ENCODE measurements at regions not wholly inside any gene's neighbourhood (a gene's known extent, or its start where the extent isn't known, plus 50 kb on each side); places are given as distances from the start of the nearest gene placed in this dataset.
"Not testable (repeated sequence)": the region's sequence is repeated elsewhere in the genome, so short reads cannot be mapped to it uniquely, and the experiment has no call there.

GRCh38 chr17:71809537-71809936 lies 311.3 kb upstream of the SOX9 start:
- no peak overlapping the region for H2BK20ac ChIP-seq (ENCODE audit: low read length)
- H2AFZ ChIP-seq (ENCODE audit: low read length) = no peak overlapping the region
- DNase-seq (ENCODE audit: low read depth in 1 of 2, low spot score in 2 of 2) (no peak), FAIRE-seq (no peak)
- no peak overlapping the region for H3K56ac ChIP-seq (replicated peaks; ENCODE audit: insufficient read length, low read depth, low read length)
- no peak overlapping the region for H3K27ac ChIP-seq (ENCODE audit: low read depth, low read length)
- no peak overlapping the region for H3K4me3 ChIP-seq (ENCODE audit: extremely low read depth in 1 of 4, insufficient read depth in 2 of 4, low read depth in 3 of 4, low read length in 4 of 4)
- no peak overlapping the region for H4K5ac ChIP-seq (ENCODE audit: insufficient read length, low read depth, low read length)
- H3K14ac ChIP-seq (ENCODE audit: insufficient read length) = no peak overlapping the region
- H2BK12ac ChIP-seq (ENCODE audit: low read depth, low read length) = no peak overlapping the region
- H3K18ac ChIP-seq (ENCODE audit: extremely low read depth, low read length) = no peak overlapping the region
- no peaks in the 10 kb centered on the region for H3K9me3 ChIP-seq (ENCODE audit: insufficient read depth in 2 of 2, low read depth in 1 of 2, low read length in 1 of 2)
- no peaks in the 10 kb centered on the region for H3K36me3 ChIP-seq (ENCODE audit: control insufficient read depth in 2 of 4, insufficient read depth in 4 of 4, low read length in 3 of 4)
- TF ChIP-seq TAF7 (optimal IDR thresholded peaks at IDR 0.05; ENCODE audit: borderline replicate concordance, low read depth, low read length) (no peak), JUN (IDR thresholded peaks at IDR 0.05; ENCODE audit: low read depth, low read length) (no peak), RFX5 (IDR thresholded peaks at IDR 0.05; ENCODE audit: borderline replicate concordance, low read depth, low read length) (no peak)
- H3K23me2 ChIP-seq (ENCODE audit: low read depth, low read length) = no peaks in the 10 kb centered on the region
- H3K4ac ChIP-seq (replicated peaks; ENCODE audit: insufficient read length, low read depth, low read length) = no peak overlapping the region
- H4K20me1 ChIP-seq (replicated peaks in 1 of 2; ENCODE audit: control insufficient read depth in 1 of 2, insufficient read depth in 2 of 2, low read length in 2 of 2) = no peaks in the 10 kb centered on the region
- no peak overlapping the region for H4K8ac ChIP-seq (ENCODE audit: extremely low read depth, insufficient read depth, low read length)
- H3K23ac ChIP-seq (ENCODE audit: insufficient read length) = no peak overlapping the region
- no peak overlapping the region for H4K91ac ChIP-seq (replicated peaks; ENCODE audit: insufficient read length, low read length)
- no peak overlapping the region for H2AK5ac ChIP-seq (ENCODE audit: low read depth, low read length)
- no peak overlapping the region for H3K4me2 ChIP-seq (ENCODE audit: insufficient read depth in 1 of 2, low read depth in 2 of 2, low read length in 2 of 2)
- ChIA-PET CTCF (ENCODE audit: partially characterized antibody) (interaction anchor here (0.6 kb wide), 1 partner anchor 225 kb away, joined by 3 read pairs; no protein-coding TSS in a partner anchor), POLR2A (ENCODE audit: partially characterized antibody) (no interaction called here)
- no peak overlapping the region for H3K9ac ChIP-seq (replicated peaks in 1 of 4; ENCODE audit: extremely low read depth in 1 of 4, low read depth in 3 of 4, low read length in 3 of 4)
- H3K4me1 ChIP-seq (replicated peaks in 1 of 4; ENCODE audit: control insufficient read depth in 3 of 4, insufficient read depth in 4 of 4, low read length in 3 of 4) = no peaks in the 10 kb centered on the region
- H2BK120ac ChIP-seq (replicated peaks; ENCODE audit: low read depth, low read length) = no peak overlapping the region
- no peaks in the 10 kb centered on the region for H3K27me3 ChIP-seq (replicated peaks in 1 of 4; ENCODE audit: control insufficient read depth in 3 of 4, extremely low read depth in 1 of 4, insufficient read depth in 3 of 4, low read length in 3 of 4)
- no peak overlapping the region for H2BK5ac ChIP-seq (ENCODE audit: low read depth, low read length)
- no peaks in the 10 kb centered on the region for H3K79me1 ChIP-seq (ENCODE audit: low read depth, low read length)
- H3K79me2 ChIP-seq (ENCODE audit: control insufficient read depth in 1 of 2, insufficient read depth in 2 of 2, low read length in 2 of 2) = no peaks in the 10 kb centered on the region
- H2BK15ac ChIP-seq (ENCODE audit: low read length) = no peak overlapping the region

- H3K4me3 ChIP-seq (ENCODE audit: extremely low read depth in 1 of 4, insufficient read depth in 2 of 4, low read depth in 3 of 4, low read length in 4 of 4); DNase-seq (ENCODE audit: low read depth in 1 of 2, low spot score in 2 of 2); H3K56ac ChIP-seq (replicated peaks; ENCODE audit: insufficient read length, low read depth, low read length): not testable (repeated sequence)
Measured at GRCh38 chr17:71813861-71814260, 307.0 kb upstream of the SOX9 start.

More at GRCh38 chr17:71813861-71814260, 307.0 kb upstream of the SOX9 start:
- CTCF ChIA-PET (ENCODE audit: partially characterized antibody); H2BK15ac ChIP-seq (ENCODE audit: low read length); H3K9ac ChIP-seq (replicated peaks in 1 of 4; ENCODE audit: extremely low read depth in 1 of 4, low read depth in 3 of 4, low read length in 3 of 4); H3K23me2 ChIP-seq (ENCODE audit: low read depth, low read length); H4K91ac ChIP-seq (replicated peaks; ENCODE audit: insufficient read length, low read length); H3K79me1 ChIP-seq (ENCODE audit: low read depth, low read length); H2BK12ac ChIP-seq (ENCODE audit: low read depth, low read length); H3K18ac ChIP-seq (ENCODE audit: extremely low read depth, low read length); H4K5ac ChIP-seq (ENCODE audit: insufficient read length, low read depth, low read length); H3K4me1 ChIP-seq (replicated peaks in 1 of 4; ENCODE audit: control insufficient read depth in 3 of 4, insufficient read depth in 4 of 4, low read length in 3 of 4); H3K4me2 ChIP-seq (ENCODE audit: insufficient read depth in 1 of 2, low read depth in 2 of 2, low read length in 2 of 2); H2AFZ ChIP-seq (ENCODE audit: low read length); H4K20me1 ChIP-seq (replicated peaks in 1 of 2; ENCODE audit: control insufficient read depth in 1 of 2, insufficient read depth in 2 of 2, low read length in 2 of 2); H3K4ac ChIP-seq (replicated peaks; ENCODE audit: insufficient read length, low read depth, low read length); POLR2A ChIA-PET (ENCODE audit: partially characterized antibody); H3K27ac ChIP-seq (ENCODE audit: low read depth, low read length); H3K14ac ChIP-seq (ENCODE audit: insufficient read length); H3K36me3 ChIP-seq (ENCODE audit: control insufficient read depth in 2 of 4, insufficient read depth in 4 of 4, low read length in 3 of 4); H3K9me3 ChIP-seq (ENCODE audit: insufficient read depth in 2 of 2, low read depth in 1 of 2, low read length in 1 of 2); H2BK5ac ChIP-seq (ENCODE audit: low read depth, low read length); H4K8ac ChIP-seq (ENCODE audit: extremely low read depth, insufficient read depth, low read length); H2BK20ac ChIP-seq (ENCODE audit: low read length); H2BK120ac ChIP-seq (replicated peaks; ENCODE audit: low read depth, low read length); FAIRE-seq; H3K27me3 ChIP-seq (replicated peaks in 1 of 4; ENCODE audit: control insufficient read depth in 3 of 4, extremely low read depth in 1 of 4, insufficient read depth in 3 of 4, low read length in 3 of 4); H2AK5ac ChIP-seq (ENCODE audit: low read depth, low read length); H3K23ac ChIP-seq (ENCODE audit: insufficient read length); H3K79me2 ChIP-seq (ENCODE audit: control insufficient read depth in 1 of 2, insufficient read depth in 2 of 2, low read length in 2 of 2): not testable (repeated sequence)
